Fibroblast of skin of left biceps (primary cell): ENCODE measurements at regions not wholly inside any gene's neighbourhood (a gene's known extent, or its start where the extent isn't known, plus 50 kb on each side); places are given as distances from the start of the nearest gene placed in this dataset.
A peak's percentile ranks its signal among the peaks of the same experiment; 100 is the strongest.

Experiments
- DNase-seq, 2 experiments: peaks; one replicate each; pipeline ENCODE4 v3.0.0-alpha.2; 2013; ENCODE audit warnings: low read depth in 2 of 2

DNA sequence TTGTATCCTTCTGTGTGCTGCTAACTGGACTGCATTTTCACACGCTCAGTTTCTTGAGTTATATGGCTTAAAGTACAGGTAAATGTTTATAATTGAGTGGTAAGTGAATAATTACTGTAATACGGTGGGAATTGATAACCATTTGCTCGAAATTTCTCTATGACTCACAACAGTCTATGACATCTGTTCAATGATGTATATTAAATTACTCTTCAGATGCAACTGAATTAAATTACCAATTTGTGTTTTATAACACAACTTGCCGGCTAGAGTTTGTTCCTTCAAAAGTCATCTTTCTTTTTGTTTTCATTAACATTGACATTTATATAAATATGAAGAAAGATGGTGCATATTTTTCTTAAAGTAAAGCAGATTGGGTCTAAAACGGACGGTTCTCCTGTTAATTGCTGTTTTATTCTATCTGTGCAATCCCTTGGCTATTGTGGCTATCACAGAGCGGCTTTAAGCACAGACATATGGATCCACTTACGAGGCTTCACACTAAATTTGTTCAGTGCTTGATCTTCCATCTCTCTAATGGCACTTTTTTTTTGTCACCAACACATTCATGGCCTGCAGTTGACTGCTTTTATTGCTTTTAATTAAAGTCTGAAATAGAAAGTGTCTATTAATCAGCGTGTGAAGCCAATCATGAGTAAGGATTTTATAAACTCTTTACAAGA, 1291.6 kb upstream of the SLC10A2 start:
- no peak for DNase-seq

- DNase-seq: no peak
Measured at GRCh38 chr13:104357174-104357573, 1291.0 kb upstream of the SLC10A2 start.

DNA sequence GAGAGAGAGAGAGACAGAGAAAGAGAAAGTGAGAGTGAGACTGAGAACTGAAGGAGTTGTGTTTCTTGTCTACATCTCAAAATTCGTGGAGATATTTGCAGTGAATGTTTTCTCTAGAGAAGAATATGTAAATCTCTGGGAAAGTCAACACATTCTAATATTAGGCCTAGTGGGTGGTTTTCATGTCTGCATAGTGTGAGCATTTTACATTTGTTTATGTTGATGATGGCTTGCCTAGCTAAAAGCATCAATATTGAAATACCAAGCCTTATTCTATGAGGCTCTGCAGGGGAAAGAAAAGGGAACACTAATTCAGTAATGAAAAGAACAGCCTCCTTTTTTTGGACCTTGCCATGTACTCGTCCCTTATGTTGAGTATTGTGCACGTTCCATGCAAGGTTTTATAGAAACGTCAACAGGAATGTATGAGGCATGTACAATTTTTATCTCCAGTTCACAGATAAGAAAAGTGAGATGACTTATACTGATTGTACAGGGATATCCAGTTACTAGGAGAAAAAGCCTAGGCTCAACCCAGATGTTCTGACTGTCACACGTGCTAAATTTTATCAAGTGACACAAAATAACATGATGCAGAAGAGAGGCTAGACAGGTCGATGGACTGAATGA, 1288.9 kb upstream of the SLC10A2 start:
- no peak for DNase-seq

- no peak for DNase-seq
Measured at GRCh38 chr13:104327211-104327610, 1261.0 kb upstream of the SLC10A2 start.

GRCh38 chr13:104326523-104326922, 1260.3 kb upstream of the SLC10A2 start:
- no peak for DNase-seq

DNA sequence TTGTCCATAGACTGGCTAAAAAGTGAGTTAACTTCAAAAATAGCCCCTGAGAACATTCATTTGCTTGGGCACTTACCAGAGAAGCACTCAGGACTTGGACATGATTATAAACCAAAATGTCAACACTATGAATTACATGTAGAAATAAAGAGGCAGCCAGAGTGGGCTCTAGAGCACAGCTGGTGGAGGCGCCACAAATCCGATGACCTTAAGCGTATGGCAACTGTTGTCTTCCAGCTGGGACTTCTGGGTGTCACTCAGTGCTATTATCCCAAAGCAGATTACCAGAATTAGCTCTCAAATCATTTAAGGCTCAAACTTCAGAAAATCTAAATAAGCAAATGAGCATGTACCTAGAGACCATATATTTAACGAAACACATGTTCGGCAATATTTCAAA, 1255.5 kb upstream of the SLC10A2 start:
- DNase-seq: no peak

DNA sequence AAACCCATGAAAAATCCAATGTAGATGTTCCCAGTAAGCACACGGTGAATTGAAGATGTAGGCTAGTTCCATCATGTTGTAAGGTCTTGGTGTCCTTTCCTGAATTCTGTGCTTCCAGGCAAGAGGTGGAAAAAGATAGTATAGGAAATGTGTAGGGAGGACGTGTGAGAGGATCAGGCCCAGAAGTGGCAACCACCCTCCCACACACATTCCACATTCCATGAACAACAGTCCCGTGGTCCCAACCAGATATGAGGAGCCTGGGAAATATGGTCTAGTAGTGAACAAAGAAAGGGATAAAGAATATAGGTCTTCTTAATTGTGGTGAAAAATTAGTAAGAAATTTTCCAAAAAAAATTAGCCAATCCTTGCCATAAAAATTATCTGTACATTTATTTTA, 1254.2 kb upstream of the SLC10A2 start:
- no peak for DNase-seq

DNA sequence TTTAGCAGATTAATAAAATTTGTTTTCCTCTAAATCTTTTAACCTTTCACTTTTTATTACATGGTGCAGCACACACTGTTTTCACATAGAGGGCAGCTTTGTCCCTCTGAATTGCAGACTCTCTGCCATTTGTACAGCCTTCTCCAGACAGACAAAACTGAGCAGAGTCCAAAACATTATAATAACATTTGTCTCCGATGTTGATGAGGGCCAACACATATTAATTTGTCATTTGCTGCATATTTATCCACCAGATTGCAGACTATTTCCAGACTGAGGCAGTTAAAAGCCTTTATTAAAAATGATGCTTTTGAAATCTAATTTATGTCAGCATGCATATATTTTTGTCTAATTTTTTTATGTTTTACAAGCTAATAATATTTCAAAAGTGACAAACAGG, 1251.9 kb upstream of the SLC10A2 start:
- DNase-seq: no peak

DNA sequence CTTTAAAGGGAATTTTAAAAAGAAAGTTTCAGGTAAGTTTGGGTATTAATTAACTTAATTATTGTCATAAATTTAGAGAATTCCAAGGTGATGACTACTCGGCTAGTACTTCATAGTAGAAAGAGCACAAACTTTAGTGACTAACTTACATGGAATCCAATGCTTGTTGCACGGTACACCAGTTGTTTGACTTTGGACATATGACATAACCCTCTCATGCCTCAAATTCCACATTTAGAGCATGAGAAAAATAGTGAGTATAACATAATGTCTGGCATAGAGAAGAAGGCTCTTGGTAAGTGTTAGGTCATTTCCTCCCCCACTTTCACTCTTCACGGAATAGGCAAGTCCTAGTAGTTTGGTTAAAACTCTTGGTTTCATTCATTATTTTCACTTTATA, 1249.4 kb upstream of the SLC10A2 start:
- peak; percentile 76 to 80 for DNase-seq

- no peak for DNase-seq
Measured at GRCh38 chr13:104314926-104315535, 1248.8 kb upstream of the SLC10A2 start.

- DNase-seq: no peak
Measured at GRCh38 chr13:104314321-104314720, 1248.1 kb upstream of the SLC10A2 start.

DNA sequence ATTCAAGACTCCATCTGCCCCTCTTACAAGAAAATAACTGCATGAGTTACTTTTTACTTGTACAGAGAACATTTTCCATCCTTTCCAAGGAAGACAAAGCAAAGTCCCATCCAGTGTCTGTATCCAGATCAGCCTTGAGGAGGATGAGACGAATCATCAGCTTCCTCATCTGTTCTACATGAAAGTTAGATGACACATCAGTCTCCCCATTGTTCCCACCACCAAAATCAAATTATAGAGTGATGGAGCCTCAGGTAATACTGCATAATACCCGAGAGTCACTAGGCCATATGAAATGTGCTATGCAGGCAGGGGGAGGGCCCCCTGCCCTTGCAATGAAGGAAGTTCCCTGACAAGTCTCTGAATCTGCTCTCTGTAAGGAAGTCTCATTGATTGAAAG, 1244.6 kb upstream of the SLC10A2 start:
- no peak for DNase-seq

DNA sequence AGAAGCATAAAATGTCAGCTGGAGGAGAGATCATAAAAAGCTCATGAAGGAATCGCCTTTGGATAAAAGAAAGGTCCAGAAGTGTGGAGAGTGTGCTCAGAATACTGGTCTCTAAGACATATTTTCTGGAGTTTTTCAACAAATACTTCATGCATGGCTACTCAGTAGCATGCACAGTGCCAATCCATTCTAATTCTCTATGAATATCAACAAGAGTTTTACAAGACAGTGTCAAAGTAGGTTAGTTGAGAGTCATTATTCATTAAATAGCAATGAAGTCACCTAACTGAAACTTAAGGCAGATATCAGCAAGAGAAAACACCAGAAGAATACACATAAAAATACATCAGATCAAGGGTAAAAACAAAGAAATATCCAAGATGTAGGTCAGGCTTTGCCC, 1243.2 kb upstream of the SLC10A2 start:
- DNase-seq: no peak

GRCh38 chr13:104301171-104301975, 1235.2 kb upstream of the SLC10A2 start:
- DNase-seq: no peak

DNA sequence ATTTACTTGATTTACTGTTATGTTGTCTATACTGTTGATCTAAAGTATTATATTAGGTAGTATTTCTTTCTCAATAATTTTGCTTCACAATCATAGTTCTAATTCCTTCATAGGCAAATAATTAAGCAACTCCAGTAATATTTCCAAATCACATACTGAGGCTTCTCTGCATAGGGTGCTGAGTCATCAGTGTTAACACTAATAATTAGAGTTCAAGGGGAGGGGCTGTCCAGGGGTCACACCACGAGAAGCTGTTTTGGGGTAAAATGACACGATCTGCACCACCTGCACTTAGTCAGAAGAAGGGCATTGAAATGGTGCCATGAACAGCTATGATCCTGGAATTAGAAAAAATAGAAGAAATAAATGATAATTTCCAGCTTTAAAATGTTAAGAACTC, 1230.9 kb upstream of the SLC10A2 start:
- no peak for DNase-seq

DNA sequence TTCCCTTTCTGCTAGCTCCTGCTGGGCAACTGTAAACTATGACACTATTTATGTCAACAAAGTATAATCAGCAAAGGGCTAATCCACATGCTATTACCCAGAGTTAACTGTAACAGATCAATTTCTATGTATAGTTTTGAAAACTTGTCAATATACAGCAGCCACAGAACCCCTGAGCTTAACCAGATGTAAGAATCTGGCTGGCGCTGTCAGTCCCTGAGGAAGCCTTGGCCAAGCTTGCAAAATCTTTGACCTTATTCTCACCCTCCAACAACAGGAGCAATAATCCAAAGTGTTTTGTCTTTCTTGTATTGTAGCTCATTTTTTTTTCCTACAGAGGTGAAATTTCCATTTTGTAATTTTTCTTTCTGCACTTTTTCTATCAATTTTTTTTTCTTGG, 1230.1 kb upstream of the SLC10A2 start:
- DNase-seq: no peak

- no peak for DNase-seq
Measured at GRCh38 chr13:104295537-104295936, 1229.3 kb upstream of the SLC10A2 start.

- no peak for DNase-seq
Measured at GRCh38 chr13:104289400-104289799, 1223.2 kb upstream of the SLC10A2 start.

DNA sequence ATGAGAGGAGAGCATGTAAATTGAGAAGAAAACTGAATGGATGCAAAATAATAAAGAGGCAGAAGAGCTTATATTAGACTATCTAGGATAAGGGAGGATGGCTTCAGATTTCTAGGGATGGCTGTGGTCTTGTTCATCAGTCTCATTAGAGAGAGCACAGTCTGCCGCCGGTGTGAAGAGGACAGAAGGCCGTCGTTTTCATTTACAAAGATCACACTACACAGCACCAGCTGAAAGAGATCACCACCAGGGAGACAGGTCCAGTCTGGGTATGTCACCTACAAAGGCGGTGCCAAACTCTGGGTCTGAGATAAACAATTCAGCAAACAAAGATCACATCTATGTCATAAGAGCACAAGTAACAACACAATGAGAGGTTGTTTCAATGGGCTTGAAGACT, 1222.3 kb upstream of the SLC10A2 start:
- DNase-seq: no peak

DNA sequence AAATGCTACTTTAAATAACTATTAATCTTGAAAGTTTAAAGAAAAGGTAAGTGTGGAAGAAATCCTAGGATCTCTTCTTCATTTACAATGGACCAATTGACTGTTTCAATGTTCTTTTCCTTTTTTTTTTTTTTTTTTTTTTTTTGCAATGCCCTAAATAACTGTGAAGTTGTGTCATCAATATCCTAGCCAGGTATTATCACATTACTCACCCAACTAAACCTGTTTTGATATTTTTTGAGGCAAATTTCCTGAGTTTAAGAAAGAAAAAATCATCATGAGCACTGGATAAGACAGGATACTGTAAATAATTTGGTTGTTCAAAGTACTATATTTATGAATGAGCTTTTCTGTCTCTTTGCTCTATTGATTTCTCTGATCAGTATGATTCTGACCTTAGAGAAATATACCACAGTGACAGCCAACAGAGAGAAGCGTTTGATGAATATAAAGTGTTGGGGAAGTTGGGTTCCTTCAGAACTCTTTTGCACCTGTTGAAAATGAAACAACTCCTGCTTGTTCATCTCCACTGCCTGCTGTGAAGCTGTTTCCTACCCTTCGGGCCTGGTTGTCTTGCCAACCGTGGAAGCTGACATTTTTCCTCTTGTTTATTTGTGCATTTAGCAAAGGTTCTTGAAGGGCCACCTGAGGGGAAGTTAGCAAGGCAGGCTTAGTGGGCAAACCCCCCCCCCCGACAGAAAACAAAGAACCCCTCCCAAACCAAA, 1220.5 kb upstream of the SLC10A2 start:
- no peak for DNase-seq

GRCh38 chr13:104281910-104282309, 1215.7 kb upstream of the SLC10A2 start:
- no peak for DNase-seq

DNA sequence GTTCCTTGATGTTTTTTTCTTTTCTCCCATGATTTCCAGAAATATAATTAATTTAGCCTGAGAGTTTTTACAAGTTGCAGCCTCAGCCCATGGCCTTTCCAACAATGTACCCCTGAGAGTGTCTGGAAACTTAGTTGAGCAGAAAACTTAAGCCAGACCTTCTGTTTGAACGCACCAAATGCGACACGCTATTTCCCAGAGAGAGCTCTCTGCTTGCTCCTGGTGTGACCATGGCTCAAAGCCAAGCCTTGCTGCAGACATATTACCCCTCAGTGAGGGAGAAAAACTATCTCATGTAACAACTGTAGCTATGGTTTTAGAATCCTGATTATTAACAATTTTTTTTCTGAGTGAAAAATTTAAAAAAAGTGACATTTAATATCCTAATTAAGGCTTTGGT, 1204.5 kb upstream of the SLC10A2 start:
- DNase-seq: no peak
